ENCODE measurements at regions not wholly inside any gene's neighbourhood (a gene's known extent, or its start where the extent isn't known, plus 50 kb on each side); places are given as distances from the start of the nearest gene placed in this dataset.

DNA sequence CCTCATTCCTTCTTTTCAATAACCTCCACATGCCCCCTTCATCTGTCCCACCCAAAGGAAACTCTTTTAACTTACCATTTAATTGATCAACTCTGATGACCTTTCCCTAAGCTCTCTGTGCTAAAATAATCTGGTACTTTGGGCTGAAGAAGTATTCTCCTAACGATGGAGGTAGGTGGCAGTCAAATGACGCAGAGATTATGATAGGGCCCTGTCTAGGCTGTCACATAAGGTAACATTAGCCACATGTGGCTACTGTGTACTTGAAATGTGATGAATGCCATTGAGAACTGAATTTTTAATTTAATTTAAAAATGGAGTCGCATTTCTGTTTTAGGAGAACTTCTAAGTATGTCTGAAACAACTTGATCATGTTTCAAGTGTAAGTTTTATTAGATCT lies 140.5 kb upstream of the TNP1 start:
- Histone ChIP-seq H3K9me3 (no peaks in the 10 kb centered on the region), H3K4me1 (no peaks in the 10 kb centered on the region), H3K27me3 (no peaks in the 10 kb centered on the region), H3K36me3 (no peaks in the 10 kb centered on the region), H3K4me3 (no peak overlapping the region), H3K27ac (no peak overlapping the region)
- TF ChIP-seq EP300 (IDR thresholded peaks at IDR 0.05) (no peak), POLR2AphosphoS5 (IDR thresholded peaks at IDR 0.05) (no peak), POLR2A (IDR thresholded peaks at IDR 0.05) (no peak)
- TF ChIP-seq, protein P1, sequence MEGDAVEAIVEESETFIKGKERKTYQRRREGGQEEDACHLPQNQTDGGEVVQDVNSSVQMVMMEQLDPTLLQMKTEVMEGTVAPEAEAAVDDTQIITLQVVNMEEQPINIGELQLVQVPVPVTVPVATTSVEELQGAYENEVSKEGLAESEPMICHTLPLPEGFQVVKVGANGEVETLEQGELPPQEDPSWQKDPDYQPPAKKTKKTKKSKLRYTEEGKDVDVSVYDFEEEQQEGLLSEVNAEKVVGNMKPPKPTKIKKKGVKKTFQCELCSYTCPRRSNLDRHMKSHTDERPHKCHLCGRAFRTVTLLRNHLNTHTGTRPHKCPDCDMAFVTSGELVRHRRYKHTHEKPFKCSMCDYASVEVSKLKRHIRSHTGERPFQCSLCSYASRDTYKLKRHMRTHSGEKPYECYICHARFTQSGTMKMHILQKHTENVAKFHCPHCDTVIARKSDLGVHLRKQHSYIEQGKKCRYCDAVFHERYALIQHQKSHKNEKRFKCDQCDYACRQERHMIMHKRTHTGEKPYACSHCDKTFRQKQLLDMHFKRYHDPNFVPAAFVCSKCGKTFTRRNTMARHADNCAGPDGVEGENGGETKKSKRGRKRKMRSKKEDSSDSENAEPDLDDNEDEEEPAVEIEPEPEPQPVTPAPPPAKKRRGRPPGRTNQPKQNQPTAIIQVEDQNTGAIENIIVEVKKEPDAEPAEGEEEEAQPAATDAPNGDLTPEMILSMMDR (IDR thresholded peaks at IDR 0.05) = no peak
- no peak for ATAC-seq (ENCODE audit: low FRiP score in 2 of 2)
- DNase-seq = no peak
- WGBS, 2 donors = 59 to 73% methylated on average over 3 of the region's 3 CpGs

- H3K36me3 ChIP-seq = no peaks in the 10 kb centered on the region
- ATAC-seq (ENCODE audit: low FRiP score in 2 of 2) (no peak), DNase-seq (no peak)
- H3K4me1 ChIP-seq = no peaks in the 10 kb centered on the region
- no peaks in the 10 kb centered on the region for H3K9me3 ChIP-seq
- TF ChIP-seq POLR2A (IDR thresholded peaks at IDR 0.05) = no peak
- TF ChIP-seq, protein P1 (IDR thresholded peaks at IDR 0.05) = no peak
- TF ChIP-seq POLR2AphosphoS5 (IDR thresholded peaks at IDR 0.05) = no peak
- no peak for TF ChIP-seq EP300 (IDR thresholded peaks at IDR 0.05)
- 66 to 81% methylated on average over 8 of the region's 8 CpGs for WGBS, 2 donors
- H3K27ac ChIP-seq = no peak overlapping the region
- H3K4me3 ChIP-seq = no peak overlapping the region
- H3K27me3 ChIP-seq = no peaks in the 10 kb centered on the region
Observed at GRCh38 chr2:216996279-216996845, 136.5 kb upstream of the TNP1 start.

DNA sequence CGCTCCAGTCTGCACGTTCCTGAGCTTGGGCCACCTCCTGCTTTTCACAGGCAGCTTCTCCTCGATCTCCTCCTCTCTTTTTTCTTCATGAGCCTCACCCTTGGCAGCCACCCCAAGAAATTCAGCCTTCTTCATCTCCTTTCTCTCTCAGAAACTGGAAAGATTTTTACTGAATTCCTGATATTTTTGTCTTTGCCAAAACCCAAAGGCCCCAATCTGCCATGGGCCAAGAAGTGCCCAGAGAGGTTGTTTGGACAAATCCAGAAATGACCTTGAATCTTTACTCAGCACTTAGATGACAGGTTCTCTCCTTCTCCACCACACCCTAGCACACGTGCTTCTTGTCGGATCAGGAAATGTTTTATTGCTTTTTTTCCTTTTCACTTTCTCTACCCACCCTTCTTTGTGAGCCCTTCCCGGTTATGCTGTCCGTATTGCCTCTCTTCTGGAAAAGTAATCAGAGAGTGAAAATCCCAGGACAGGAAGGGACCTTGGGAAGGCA lies 134.5 kb upstream of the TNP1 start:
- 66 to 67% methylated on average over 7 of the region's 7 CpGs for WGBS, 2 donors
- H3K27me3 ChIP-seq = no peaks in the 10 kb centered on the region
- H3K9me3 ChIP-seq = no peaks in the 10 kb centered on the region
- ATAC-seq (ENCODE audit: low FRiP score in 2 of 2) (peak in 1 of 2 donors; percentile 16), DNase-seq (peak in 1 of 2 donors; percentile 19)
- no peak overlapping the region for H3K4me3 ChIP-seq
- H3K4me1 ChIP-seq = no peaks in the 10 kb centered on the region
- H3K27ac ChIP-seq = no peak overlapping the region
- H3K36me3 ChIP-seq = no peaks in the 10 kb centered on the region
- TF ChIP-seq POLR2A (IDR thresholded peaks at IDR 0.05) (no peak), POLR2AphosphoS5 (IDR thresholded peaks at IDR 0.05) (no peak), EP300 (IDR thresholded peaks at IDR 0.05) (no peak)
- TF ChIP-seq, protein P1 (IDR thresholded peaks at IDR 0.05) = no peak

- no peak overlapping the region for H3K4me3 ChIP-seq
- no peak for TF ChIP-seq POLR2AphosphoS5 (IDR thresholded peaks at IDR 0.05)
- TF ChIP-seq, protein P1 (IDR thresholded peaks at IDR 0.05) = no peak
- no peak for TF ChIP-seq EP300 (IDR thresholded peaks at IDR 0.05)
- TF ChIP-seq POLR2A (IDR thresholded peaks at IDR 0.05) = no peak
- no peak overlapping the region for H3K27ac ChIP-seq
- 79 to 81% methylated on average over 3 of the region's 3 CpGs for WGBS, 2 donors
- ATAC-seq (ENCODE audit: low FRiP score in 2 of 2) (no peak), DNase-seq (no peak)
- no peaks in the 10 kb centered on the region for H3K9me3 ChIP-seq
- no peaks in the 10 kb centered on the region for H3K4me1 ChIP-seq
- no peaks in the 10 kb centered on the region for H3K27me3 ChIP-seq
- H3K36me3 ChIP-seq = no peaks in the 10 kb centered on the region
Observed at GRCh38 chr2:216992056-216992675, 132.3 kb upstream of the TNP1 start.

- no peak for DNase-seq
- TF ChIP-seq POLR2AphosphoS5 (IDR thresholded peaks at IDR 0.05) = no peak
- TF ChIP-seq EP300 (IDR thresholded peaks at IDR 0.05) = no peak
- 25 to 52% methylated on average over 1 of the region's 1 CpG for WGBS, 2 donors
Observed at GRCh38 chr2:216991563-216991962, 131.7 kb upstream of the TNP1 start.

More at GRCh38 chr2:216991563-216991962, 131.7 kb upstream of the TNP1 start:
- no peak overlapping the region for H3K4me3 ChIP-seq
- no peak for ATAC-seq (ENCODE audit: low FRiP score in 2 of 2)
- H3K36me3 ChIP-seq = no peaks in the 10 kb centered on the region
- H3K27ac ChIP-seq = no peak overlapping the region
- no peaks in the 10 kb centered on the region for H3K4me1 ChIP-seq
- no peaks in the 10 kb centered on the region for H3K27me3 ChIP-seq
- H3K9me3 ChIP-seq = no peaks in the 10 kb centered on the region
